ENCODE measurements at regions not wholly inside any gene's neighbourhood (a gene's known extent, or its start where the extent isn't known, plus 50 kb on each side); places are given as distances from the start of the nearest gene placed in this dataset.

GRCh38 chr12:76713986-76714385, 49.9 kb upstream of the ZDHHC17 start:
- no peak overlapping the region for H3K27ac ChIP-seq (ENCODE audit: control insufficient read depth, insufficient read depth, low read length)
- H3K4me2 ChIP-seq (ENCODE audit: control insufficient read depth, extremely low read depth, insufficient read depth, low read depth, low read length) = no peak overlapping the region
- TF ChIP-seq EZH2 (IDR thresholded peaks at IDR 0.05; ENCODE audit: low read length) = no peak
- no peak for TF ChIP-seq CTCF (optimal IDR thresholded peaks at IDR 0.05 in 1 of 3, IDR thresholded peaks at IDR 0.05 in 1 of 3, conservative IDR thresholded peaks at IDR 0.05 in 1 of 3; ENCODE audit: extremely low read depth in 1 of 3, insufficient read depth in 2 of 3, low read length in 3 of 3)
- no peaks in the 10 kb centered on the region for H3K27me3 ChIP-seq (ENCODE audit: control insufficient read depth, extremely low read depth, insufficient read depth, low read length)
- H2AFZ ChIP-seq (ENCODE audit: control insufficient read depth, low read length) = no peak overlapping the region
- no peaks in the 10 kb centered on the region for H3K79me2 ChIP-seq (ENCODE audit: control insufficient read depth, insufficient read depth, low read length)
- no peaks in the 10 kb centered on the region for H4K20me1 ChIP-seq (ENCODE audit: control insufficient read depth, extremely low read depth, insufficient read depth, low read length)
- no peaks in the 10 kb centered on the region for H3K9me3 ChIP-seq (ENCODE audit: control insufficient read depth, low read depth, low read length)
- DNase-seq (ENCODE audit: low read depth, low spot score) = no peak
- no peak overlapping the region for H3K4me3 ChIP-seq (ENCODE audit: control insufficient read depth in 2 of 3, extremely low read depth in 1 of 3, insufficient read depth in 2 of 3, low read depth in 1 of 3, low read length in 3 of 3)
- H3K36me3 ChIP-seq (ENCODE audit: control insufficient read depth in 2 of 2, extremely low read depth in 1 of 2, insufficient read depth in 2 of 2, low read length in 2 of 2) = no peaks in the 10 kb centered on the region
- H3K9me1 ChIP-seq (ENCODE audit: control insufficient read depth, extremely low read depth, insufficient read depth, low read length) = no peaks in the 10 kb centered on the region
- FAIRE-seq = no peak
- dilution Hi-C loops (cut with MboI; ENCODE audit: extremely low pct_ligation_motif_present, low sequenced_read_pairs) = no loop called here
- no peak overlapping the region for H3K9ac ChIP-seq (ENCODE audit: control insufficient read depth, extremely low read depth, insufficient read depth, low read length)
- peaks cover 1% of the 10 kb centered on the region for H3K4me1 ChIP-seq (ENCODE audit: control insufficient read depth, extremely low read depth, insufficient read depth, low read length)
